H9 (cell line): ENCODE measurements at regions not wholly inside any gene's neighbourhood (a gene's known extent, or its start where the extent isn't known, plus 50 kb on each side); places are given as distances from the start of the nearest gene placed in this dataset.

Experiments
- DNase-seq: peaks from one replicate; pipeline ENCODE4 v3.0.0-alpha.2; 2017
- H2AFZ ChIP-seq: one replicate; pipeline ENCODE4 v1.6.1; 2013; ENCODE audit warnings: mild to moderate bottlenecking, low read length, control low read depth, moderate library complexity
- H2AK5ac ChIP-seq: 2 replicates; pipeline ENCODE4 v1.6.1; 2013; ENCODE audit warnings: low read length, control low read depth, mixed read lengths; ENCODE audit not compliant: insufficient read length
- H2BK120ac ChIP-seq: one replicate; pipeline ENCODE4 v1.6.1; 2013; ENCODE audit warnings: low read depth, mild to moderate bottlenecking, low read length, control low read depth, inconsistent platforms; ENCODE audit not compliant: poor library complexity, severe bottlenecking
- H2BK12ac ChIP-seq: 2 replicates; pipeline ENCODE4 v1.6.1; 2013; ENCODE audit warnings: low read length, control low read depth, mixed read lengths, low read depth; ENCODE audit not compliant: insufficient read length
- H2BK15ac ChIP-seq: 2 replicates; pipeline ENCODE4 v1.6.1; 2013; ENCODE audit warnings: low read depth, low read length, control low read depth
- H2BK20ac ChIP-seq: one replicate; pipeline ENCODE4 v1.6.1; 2013; ENCODE audit warnings: low read depth, mild to moderate bottlenecking, low read length, control low read depth, inconsistent platforms; ENCODE audit not compliant: poor library complexity, severe bottlenecking
- H2BK5ac ChIP-seq: 2 replicates; pipeline ENCODE4 v1.6.1; 2013; ENCODE audit warnings: low read length, control low read depth, mixed read lengths; ENCODE audit not compliant: insufficient read length
- H3K14ac ChIP-seq: 2 replicates; pipeline ENCODE4 v1.6.1; 2013; ENCODE audit warnings: low read length, control low read depth; ENCODE audit not compliant: insufficient read depth
- H3K18ac ChIP-seq: 2 replicates; pipeline ENCODE4 v1.6.1; 2013; ENCODE audit warnings: low read depth, mild to moderate bottlenecking, mixed read lengths, low read length, control low read depth; ENCODE audit not compliant: insufficient read length
- H3K23ac ChIP-seq: 2 replicates; pipeline ENCODE4 v1.6.1; 2013; ENCODE audit warnings: low read length, control low read depth, mixed read lengths, low read depth; ENCODE audit not compliant: insufficient read length
- H3K23me2 ChIP-seq: 2 replicates; pipeline ENCODE4 v1.6.1; 2013; ENCODE audit warnings: low read depth, mild to moderate bottlenecking, mixed read lengths, low read length, control low read depth; ENCODE audit not compliant: insufficient read length, poor library complexity, severe bottlenecking
- H3K27ac ChIP-seq: 2 replicates; pipeline ENCODE4 v1.5.1; 2013; ENCODE audit warnings: low read length, control low read depth, mixed read lengths, low read depth; ENCODE audit not compliant: insufficient read length
- H3K27me3 ChIP-seq: 2 replicates; pipeline ENCODE4 v1.6.1; 2013; ENCODE audit warnings: low read length, control low read depth, inconsistent platforms; ENCODE audit not compliant: insufficient read depth
- H3K4ac ChIP-seq: 2 replicates; pipeline ENCODE4 v1.6.1; 2013; ENCODE audit warnings: low read depth, mild to moderate bottlenecking, control low read depth, inconsistent platforms, low read length, moderate library complexity
- H3K4me1 ChIP-seq: 2 replicates; pipeline ENCODE4 v1.6.1; 2013; ENCODE audit warnings: low read length, control low read depth, inconsistent platforms; ENCODE audit not compliant: insufficient read depth
- H3K4me2 ChIP-seq: 2 replicates; pipeline ENCODE4 v1.6.1; 2013; ENCODE audit warnings: low read length, control low read depth, mixed read lengths; ENCODE audit not compliant: insufficient read length, insufficient read depth
- H3K56ac ChIP-seq: 2 replicates; pipeline ENCODE4 v1.6.1; 2013; ENCODE audit warnings: low read depth, mild to moderate bottlenecking, mixed read lengths, low read length, control low read depth; ENCODE audit not compliant: insufficient read length
- H3K79me1 ChIP-seq: 2 replicates; pipeline ENCODE4 v1.6.1; 2013; ENCODE audit warnings: low read depth, mild to moderate bottlenecking, moderate library complexity, low read length, control low read depth, inconsistent platforms; ENCODE audit not compliant: insufficient read depth, poor library complexity, severe bottlenecking
- H3K79me2 ChIP-seq: 2 replicates; pipeline ENCODE4 v1.6.1; 2013; ENCODE audit warnings: low read length, control low read depth, inconsistent platforms; ENCODE audit not compliant: insufficient read depth
- H3K9ac ChIP-seq: 2 replicates; pipeline ENCODE4 v1.6.1; 2013; ENCODE audit warnings: low read length, control low read depth, mixed read lengths; ENCODE audit not compliant: insufficient read length; ENCODE audit errors: extremely low read depth
- H3K9me3 ChIP-seq: one replicate; pipeline ENCODE4 v1.6.1; 2013; ENCODE audit warnings: low read depth, low read length, inconsistent platforms; ENCODE audit not compliant: control insufficient read depth
- H3T11ph ChIP-seq: one replicate; pipeline ENCODE4 v1.6.1; 2013; ENCODE audit warnings: mild to moderate bottlenecking, low read length, control low read depth, inconsistent platforms
- H4K20me1 ChIP-seq: one replicate; pipeline ENCODE4 v1.6.1; 2013; ENCODE audit not compliant: control insufficient read depth, insufficient read length, insufficient read depth
- H4K5ac ChIP-seq: 2 replicates; pipeline ENCODE4 v1.6.1; 2013; ENCODE audit warnings: low read depth, mild to moderate bottlenecking, mixed read lengths, low read length, control low read depth; ENCODE audit not compliant: insufficient read length
- H4K8ac ChIP-seq: replicated peaks from 2 replicates; pipeline ENCODE4 v1.6.1; 2013; ENCODE audit warnings: low read length, control low read depth, mixed read lengths, low read depth; ENCODE audit not compliant: insufficient read length
- H4K91ac ChIP-seq: 2 replicates; pipeline ENCODE4 v1.6.1; 2013; ENCODE audit warnings: low read depth, mild to moderate bottlenecking, moderate library complexity, mixed read lengths, low read length, control low read depth; ENCODE audit not compliant: insufficient read length
- H3K27ac Mint-ChIP-seq, 3 experiments: 2 replicates in 2 of 3; 3 replicates in 1 of 3; pipeline ENCODE4 v1.8.0; 2020 to 2021; ENCODE audit warnings: mixed read lengths in 3 of 3, mild to moderate bottlenecking in 1 of 3, moderate library complexity in 1 of 3
- H3K27me3 Mint-ChIP-seq: 2 replicates; pipeline ENCODE4 v1.8.0; 2021; ENCODE audit warnings: low read depth, mild to moderate bottlenecking, moderate library complexity, mixed read lengths
- H3K36me3 Mint-ChIP-seq, 3 experiments: 2 replicates in 2 of 3; 3 replicates in 1 of 3; pipeline ENCODE4 v1.8.0; 2020 to 2021; ENCODE audit warnings: low read depth in 3 of 3, mixed read lengths in 3 of 3; ENCODE audit not compliant: insufficient read depth in 1 of 3
- H3K4me1 Mint-ChIP-seq, 2 experiments: 2 replicates each; pipeline ENCODE4 v1.8.0; 2020; ENCODE audit warnings: mixed read lengths in 2 of 2
- H3K4me3 Mint-ChIP-seq, 2 experiments: 2 replicates in 1 of 2; 3 replicates in 1 of 2; pipeline ENCODE4 v1.8.0; 2020 to 2021; ENCODE audit warnings: mild to moderate bottlenecking in 2 of 2, mixed read lengths in 2 of 2, moderate library complexity in 1 of 2
- H3K9me3 Mint-ChIP-seq, 2 experiments: 2 replicates in 1 of 2; 3 replicates in 1 of 2; pipeline ENCODE4 v1.8.0; 2020; ENCODE audit warnings: mild to moderate bottlenecking in 2 of 2, mixed read lengths in 2 of 2, moderate library complexity in 1 of 2
- CTCF ChIP-seq: fragments of 200-600 bp; sonication (generic); conservative IDR thresholded peaks from 3 replicates; pipeline ENCODE4 v1.8.0; 2021; ENCODE audit warnings: antibody characterized with exemption, mild to moderate bottlenecking
- WGBS: extraction: QIAGEN DNeasy Blood & Tissue Kit; methylation state at CpG from one replicate; pipeline ENCODE4 v1.1.7; 2013; ENCODE audit warnings: missing lambda C conversion rate, low lambda C conversion rate, mixed read lengths; ENCODE audit not compliant: insufficient read length; ENCODE audit errors: extremely low coverage; 5-methylcytosine and 5-hydroxymethylcytosine counted together

- Histone ChIP-seq H2BK15ac (no peak overlapping the region), H2BK120ac (no peak overlapping the region), H3K4me2 (no peak overlapping the region), H3K9me3 (no peaks in the 10 kb centered on the region), H2BK20ac (no peak overlapping the region), H2BK5ac (no peak overlapping the region), H3K4ac (no peak overlapping the region), H4K8ac (no peak overlapping the region), H4K5ac (no peak overlapping the region), H2BK12ac (no peak overlapping the region), H2AK5ac (no peak overlapping the region), H3K23ac (no peak overlapping the region), H3K27me3 (no peaks in the 10 kb centered on the region), H4K20me1 (no peaks in the 10 kb centered on the region), H4K91ac (no peak overlapping the region), H3K18ac (no peak overlapping the region), H3K23me2 (no peaks in the 10 kb centered on the region), H3K79me1 (no peaks in the 10 kb centered on the region), H3K79me2 (no peaks in the 10 kb centered on the region), H3T11ph (no peak overlapping the region), H3K9ac (no peak overlapping the region), H3K56ac (no peak overlapping the region), H3K14ac (no peak overlapping the region), H3K4me1 (no peaks in the 10 kb centered on the region), H2AFZ (no peak overlapping the region), H3K27ac (no peak overlapping the region)
- H3K9me3 Mint-ChIP-seq = no peaks in the 10 kb centered on the region
- H3K27me3 Mint-ChIP-seq = no peaks in the 10 kb centered on the region
- DNase-seq = no peak
- no peaks in the 10 kb centered on the region for H3K36me3 Mint-ChIP-seq
- peak overlapping the region in 1 of 3 experiments; percentile 40; a peak in 1 of 7 replicates for H3K27ac Mint-ChIP-seq
- no CpG with 5 or more reads among the region's 10 CpGs for WGBS
- TF ChIP-seq CTCF = no peak
- H3K4me3 Mint-ChIP-seq = no peak overlapping the region
- H3K4me1 Mint-ChIP-seq = peaks cover 4 to 7% of the 10 kb centered on the region in 2 experiments
These were observed 131.9 kb upstream of the NT5C1B start for GRCh38 chr2:18721038-18721922.
